GM12878 (cell line): ENCODE measurements at regions not wholly inside any gene's neighbourhood (a gene's known extent, or its start where the extent isn't known, plus 50 kb on each side); places are given as distances from the start of the nearest gene placed in this dataset.

Experiments
- CEBPB ChIP-seq, 2 experiments: fragments of 150-350 bp in 1 of 2; IDR thresholded peaks; 2 replicates each; pipeline ENCODE4 v1.6.1; 2012 to 2014; ENCODE audit warnings: low read depth in 2 of 2, low read length in 2 of 2, borderline replicate concordance in 1 of 2, inconsistent platforms in 1 of 2
- CREM ChIP-seq: IDR thresholded peaks from 2 replicates; pipeline ENCODE4 v1.6.1; 2014; ENCODE audit warnings: antibody characterized with exemption, low read depth
- KLF5 ChIP-seq: fragments of 450-650 bp; IDR thresholded peaks from 2 replicates; pipeline ENCODE4 v1.6.1; 2014; ENCODE audit warnings: mild to moderate bottlenecking; ENCODE audit not compliant: partially characterized antibody
- TCF3 ChIP-seq: IDR thresholded peaks from 2 replicates; pipeline ENCODE4 v1.6.1; 2012; ENCODE audit warnings: low read depth, mild to moderate bottlenecking, low read length, borderline replicate concordance; ENCODE audit not compliant: insufficient read depth
- TCF7 ChIP-seq: IDR thresholded peaks from 2 replicates; pipeline ENCODE4 v1.6.1; 2014; ENCODE audit warnings: antibody characterized with exemption, borderline replicate concordance
- ZNF622 ChIP-seq: fragments of 450-650 bp; IDR thresholded peaks from 2 replicates; pipeline ENCODE4 v1.6.1; 2017; ENCODE audit warnings: mild to moderate bottlenecking, inconsistent platforms
- ZSCAN29 ChIP-seq: fragments of 450-650 bp; IDR thresholded peaks from 2 replicates; pipeline ENCODE4 v1.6.1; 2017; ENCODE audit warnings: mild to moderate bottlenecking, moderate library complexity
- ZZZ3 ChIP-seq: IDR thresholded peaks from 2 replicates; pipeline ENCODE4 v1.6.1; 2011; ENCODE audit warnings: low read depth; ENCODE audit not compliant: control insufficient read depth, insufficient read length
- TF ChIP-seq, protein P1 (sequence below): fragments of 150-350 bp; IDR thresholded peaks from 2 replicates; pipeline ENCODE4 v1.6.1; 2016; ENCODE audit warnings: low read depth, low read length
- TF ChIP-seq, protein P2 (sequence below), 3 experiments: IDR thresholded peaks in 2 of 3; conservative IDR thresholded peaks in 1 of 3; 2 replicates each; pipeline ENCODE4 v1.5.1; 2011; ENCODE audit warnings: low read depth in 3 of 3, low read length in 3 of 3, mild to moderate bottlenecking in 3 of 3, control low read depth in 2 of 3, moderate library complexity in 2 of 3, inconsistent platforms in 1 of 3, mixed read lengths in 1 of 3; ENCODE audit not compliant: control insufficient read depth in 2 of 3, insufficient read depth in 1 of 3; ENCODE audit errors: extremely low read depth in 1 of 3

DNA sequence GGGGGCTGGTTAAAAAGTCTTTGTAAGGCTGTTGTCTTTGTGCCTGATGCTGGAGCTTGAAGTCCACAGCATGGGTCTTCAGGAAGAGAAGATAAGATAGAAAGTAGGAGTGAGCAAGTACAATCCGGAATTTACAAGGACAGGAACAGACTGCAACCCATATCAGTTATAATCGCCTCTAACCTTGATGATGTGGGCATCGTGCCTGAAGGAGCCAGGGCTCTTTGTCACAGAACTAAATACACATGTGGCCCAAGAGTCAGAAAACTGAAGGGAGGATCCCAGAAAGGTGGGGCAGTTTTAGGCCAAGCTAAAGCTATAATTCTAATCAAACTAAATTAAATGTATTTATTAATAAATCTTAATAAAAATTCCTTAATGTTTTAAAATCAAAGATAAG is 132.2 kb downstream of the TMCO5A start (continued):
- TF ChIP-seq, protein P1, sequence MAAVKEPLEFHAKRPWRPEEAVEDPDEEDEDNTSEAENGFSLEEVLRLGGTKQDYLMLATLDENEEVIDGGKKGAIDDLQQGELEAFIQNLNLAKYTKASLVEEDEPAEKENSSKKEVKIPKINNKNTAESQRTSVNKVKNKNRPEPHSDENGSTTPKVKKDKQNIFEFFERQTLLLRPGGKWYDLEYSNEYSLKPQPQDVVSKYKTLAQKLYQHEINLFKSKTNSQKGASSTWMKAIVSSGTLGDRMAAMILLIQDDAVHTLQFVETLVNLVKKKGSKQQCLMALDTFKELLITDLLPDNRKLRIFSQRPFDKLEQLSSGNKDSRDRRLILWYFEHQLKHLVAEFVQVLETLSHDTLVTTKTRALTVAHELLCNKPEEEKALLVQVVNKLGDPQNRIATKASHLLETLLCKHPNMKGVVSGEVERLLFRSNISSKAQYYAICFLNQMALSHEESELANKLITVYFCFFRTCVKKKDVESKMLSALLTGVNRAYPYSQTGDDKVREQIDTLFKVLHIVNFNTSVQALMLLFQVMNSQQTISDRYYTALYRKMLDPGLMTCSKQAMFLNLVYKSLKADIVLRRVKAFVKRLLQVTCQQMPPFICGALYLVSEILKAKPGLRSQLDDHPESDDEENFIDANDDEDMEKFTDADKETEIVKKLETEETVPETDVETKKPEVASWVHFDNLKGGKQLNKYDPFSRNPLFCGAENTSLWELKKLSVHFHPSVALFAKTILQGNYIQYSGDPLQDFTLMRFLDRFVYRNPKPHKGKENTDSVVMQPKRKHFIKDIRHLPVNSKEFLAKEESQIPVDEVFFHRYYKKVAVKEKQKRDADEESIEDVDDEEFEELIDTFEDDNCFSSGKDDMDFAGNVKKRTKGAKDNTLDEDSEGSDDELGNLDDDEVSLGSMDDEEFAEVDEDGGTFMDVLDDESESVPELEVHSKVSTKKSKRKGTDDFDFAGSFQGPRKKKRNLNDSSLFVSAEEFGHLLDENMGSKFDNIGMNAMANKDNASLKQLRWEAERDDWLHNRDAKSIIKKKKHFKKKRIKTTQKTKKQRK: no peak
- TF ChIP-seq CEBPB (IDR thresholded peaks at IDR 0.05; ENCODE audit: borderline replicate concordance in 1 of 2, low read depth in 2 of 2, low read length in 2 of 2): no peak
- TF ChIP-seq ZNF622: no peak
- TF ChIP-seq TCF7: no peak
- no peak for TF ChIP-seq CREM
- TF ChIP-seq ZSCAN29: no peak
- no peak for TF ChIP-seq TCF3
- no peak for TF ChIP-seq ZZZ3
- no peak for TF ChIP-seq KLF5
- TF ChIP-seq, protein P2, sequence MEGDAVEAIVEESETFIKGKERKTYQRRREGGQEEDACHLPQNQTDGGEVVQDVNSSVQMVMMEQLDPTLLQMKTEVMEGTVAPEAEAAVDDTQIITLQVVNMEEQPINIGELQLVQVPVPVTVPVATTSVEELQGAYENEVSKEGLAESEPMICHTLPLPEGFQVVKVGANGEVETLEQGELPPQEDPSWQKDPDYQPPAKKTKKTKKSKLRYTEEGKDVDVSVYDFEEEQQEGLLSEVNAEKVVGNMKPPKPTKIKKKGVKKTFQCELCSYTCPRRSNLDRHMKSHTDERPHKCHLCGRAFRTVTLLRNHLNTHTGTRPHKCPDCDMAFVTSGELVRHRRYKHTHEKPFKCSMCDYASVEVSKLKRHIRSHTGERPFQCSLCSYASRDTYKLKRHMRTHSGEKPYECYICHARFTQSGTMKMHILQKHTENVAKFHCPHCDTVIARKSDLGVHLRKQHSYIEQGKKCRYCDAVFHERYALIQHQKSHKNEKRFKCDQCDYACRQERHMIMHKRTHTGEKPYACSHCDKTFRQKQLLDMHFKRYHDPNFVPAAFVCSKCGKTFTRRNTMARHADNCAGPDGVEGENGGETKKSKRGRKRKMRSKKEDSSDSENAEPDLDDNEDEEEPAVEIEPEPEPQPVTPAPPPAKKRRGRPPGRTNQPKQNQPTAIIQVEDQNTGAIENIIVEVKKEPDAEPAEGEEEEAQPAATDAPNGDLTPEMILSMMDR (IDR thresholded peaks at IDR 0.05 in 2 of 3, conservative IDR thresholded peaks at IDR 0.05 in 1 of 3; ENCODE audit: control insufficient read depth in 2 of 3, extremely low read depth in 1 of 3, insufficient read depth in 1 of 3, low read depth in 3 of 3, low read length in 3 of 3): no peak
- TF ChIP-seq, all 136 proteins: peak for 0
